ENCODE measurements at regions not wholly inside any gene's neighbourhood (a gene's known extent, or its start where the extent isn't known, plus 50 kb on each side); places are given as distances from the start of the nearest gene placed in this dataset.

DNA sequence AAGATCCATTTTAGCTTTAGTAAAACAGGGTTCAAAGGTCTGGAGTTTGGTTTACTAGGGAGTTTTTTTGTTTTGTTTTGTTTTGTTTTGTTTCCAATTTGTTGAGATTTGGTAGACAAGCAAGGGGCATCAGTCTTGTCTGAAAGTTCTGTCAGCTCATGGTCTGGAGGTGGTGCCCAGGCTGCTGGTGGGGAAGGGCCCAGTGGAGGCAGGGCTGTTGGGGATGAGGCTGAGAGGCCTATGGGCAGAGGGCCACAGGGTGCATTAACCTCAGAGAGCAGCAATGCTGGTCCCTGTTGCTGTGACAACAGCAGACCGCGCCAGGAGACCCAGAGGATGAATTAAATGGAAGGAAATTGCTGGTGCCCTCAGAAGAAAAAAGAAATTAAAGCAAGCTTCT, 174.5 kb downstream of the FGF1 start:
- TF ChIP-seq NFIC (IDR thresholded peaks at IDR 0.05): no peak

GRCh38 chr5:142509026-142509425, 176.9 kb downstream of the FGF1 start:
- no peak for TF ChIP-seq NFIC (IDR thresholded peaks at IDR 0.05)
- no peak for TF ChIP-seq RAD21 (IDR thresholded peaks at IDR 0.05; ENCODE audit: low read depth)
- TF ChIP-seq, protein P1, sequence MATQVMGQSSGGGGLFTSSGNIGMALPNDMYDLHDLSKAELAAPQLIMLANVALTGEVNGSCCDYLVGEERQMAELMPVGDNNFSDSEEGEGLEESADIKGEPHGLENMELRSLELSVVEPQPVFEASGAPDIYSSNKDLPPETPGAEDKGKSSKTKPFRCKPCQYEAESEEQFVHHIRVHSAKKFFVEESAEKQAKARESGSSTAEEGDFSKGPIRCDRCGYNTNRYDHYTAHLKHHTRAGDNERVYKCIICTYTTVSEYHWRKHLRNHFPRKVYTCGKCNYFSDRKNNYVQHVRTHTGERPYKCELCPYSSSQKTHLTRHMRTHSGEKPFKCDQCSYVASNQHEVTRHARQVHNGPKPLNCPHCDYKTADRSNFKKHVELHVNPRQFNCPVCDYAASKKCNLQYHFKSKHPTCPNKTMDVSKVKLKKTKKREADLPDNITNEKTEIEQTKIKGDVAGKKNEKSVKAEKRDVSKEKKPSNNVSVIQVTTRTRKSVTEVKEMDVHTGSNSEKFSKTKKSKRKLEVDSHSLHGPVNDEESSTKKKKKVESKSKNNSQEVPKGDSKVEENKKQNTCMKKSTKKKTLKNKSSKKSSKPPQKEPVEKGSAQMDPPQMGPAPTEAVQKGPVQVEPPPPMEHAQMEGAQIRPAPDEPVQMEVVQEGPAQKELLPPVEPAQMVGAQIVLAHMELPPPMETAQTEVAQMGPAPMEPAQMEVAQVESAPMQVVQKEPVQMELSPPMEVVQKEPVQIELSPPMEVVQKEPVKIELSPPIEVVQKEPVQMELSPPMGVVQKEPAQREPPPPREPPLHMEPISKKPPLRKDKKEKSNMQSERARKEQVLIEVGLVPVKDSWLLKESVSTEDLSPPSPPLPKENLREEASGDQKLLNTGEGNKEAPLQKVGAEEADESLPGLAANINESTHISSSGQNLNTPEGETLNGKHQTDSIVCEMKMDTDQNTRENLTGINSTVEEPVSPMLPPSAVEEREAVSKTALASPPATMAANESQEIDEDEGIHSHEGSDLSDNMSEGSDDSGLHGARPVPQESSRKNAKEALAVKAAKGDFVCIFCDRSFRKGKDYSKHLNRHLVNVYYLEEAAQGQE (IDR thresholded peaks at IDR 0.05; ENCODE audit: low read depth): no peak
- no peak for TF ChIP-seq TEAD4 (IDR thresholded peaks at IDR 0.05)
- no peak for TF ChIP-seq TAF1 (IDR thresholded peaks at IDR 0.05; ENCODE audit: low read depth)
- no peak for TF ChIP-seq CREB1 (IDR thresholded peaks at IDR 0.05; ENCODE audit: low read depth)
- no peak for TF ChIP-seq CEBPB (IDR thresholded peaks at IDR 0.05)
- no peak for TF ChIP-seq USF1 (IDR thresholded peaks at IDR 0.05)
- TF ChIP-seq TCF12 (IDR thresholded peaks at IDR 0.05; ENCODE audit: low read depth): no peak
- no peak for TF ChIP-seq FOXM1 (IDR thresholded peaks at IDR 0.05; ENCODE audit: borderline replicate concordance, low read depth)
- TF ChIP-seq, protein P2, sequence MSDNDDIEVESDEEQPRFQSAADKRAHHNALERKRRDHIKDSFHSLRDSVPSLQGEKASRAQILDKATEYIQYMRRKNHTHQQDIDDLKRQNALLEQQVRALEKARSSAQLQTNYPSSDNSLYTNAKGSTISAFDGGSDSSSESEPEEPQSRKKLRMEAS (IDR thresholded peaks at IDR 0.05): no peak
- TF ChIP-seq YY1 (IDR thresholded peaks at IDR 0.05; ENCODE audit: low read depth): no peak
- TF ChIP-seq EGR1 (IDR thresholded peaks at IDR 0.05): no peak
- no peak for TF ChIP-seq EP300 (IDR thresholded peaks at IDR 0.05; ENCODE audit: borderline replicate concordance)
- TF ChIP-seq ZBTB7A (IDR thresholded peaks at IDR 0.05; ENCODE audit: low read depth): no peak

- TF ChIP-seq ZBTB7A (IDR thresholded peaks at IDR 0.05; ENCODE audit: low read depth) (no peak), NFIC (IDR thresholded peaks at IDR 0.05) (no peak), EGR1 (IDR thresholded peaks at IDR 0.05) (no peak), CEBPB (IDR thresholded peaks at IDR 0.05) (no peak), TAF1 (IDR thresholded peaks at IDR 0.05; ENCODE audit: low read depth) (no peak), EP300 (IDR thresholded peaks at IDR 0.05; ENCODE audit: borderline replicate concordance) (no peak), CREB1 (IDR thresholded peaks at IDR 0.05; ENCODE audit: low read depth) (no peak), YY1 (IDR thresholded peaks at IDR 0.05; ENCODE audit: low read depth) (no peak), RAD21 (IDR thresholded peaks at IDR 0.05; ENCODE audit: low read depth) (no peak), USF1 (IDR thresholded peaks at IDR 0.05) (no peak), TCF12 (IDR thresholded peaks at IDR 0.05; ENCODE audit: low read depth) (no peak), TEAD4 (IDR thresholded peaks at IDR 0.05) (no peak), FOXM1 (IDR thresholded peaks at IDR 0.05; ENCODE audit: borderline replicate concordance, low read depth) (no peak)
- TF ChIP-seq, protein P2 (IDR thresholded peaks at IDR 0.05): no peak
- TF ChIP-seq, protein P1 (IDR thresholded peaks at IDR 0.05; ENCODE audit: low read depth): no peak
Observed at GRCh38 chr5:142508591-142508990, 177.3 kb downstream of the FGF1 start.

DNA sequence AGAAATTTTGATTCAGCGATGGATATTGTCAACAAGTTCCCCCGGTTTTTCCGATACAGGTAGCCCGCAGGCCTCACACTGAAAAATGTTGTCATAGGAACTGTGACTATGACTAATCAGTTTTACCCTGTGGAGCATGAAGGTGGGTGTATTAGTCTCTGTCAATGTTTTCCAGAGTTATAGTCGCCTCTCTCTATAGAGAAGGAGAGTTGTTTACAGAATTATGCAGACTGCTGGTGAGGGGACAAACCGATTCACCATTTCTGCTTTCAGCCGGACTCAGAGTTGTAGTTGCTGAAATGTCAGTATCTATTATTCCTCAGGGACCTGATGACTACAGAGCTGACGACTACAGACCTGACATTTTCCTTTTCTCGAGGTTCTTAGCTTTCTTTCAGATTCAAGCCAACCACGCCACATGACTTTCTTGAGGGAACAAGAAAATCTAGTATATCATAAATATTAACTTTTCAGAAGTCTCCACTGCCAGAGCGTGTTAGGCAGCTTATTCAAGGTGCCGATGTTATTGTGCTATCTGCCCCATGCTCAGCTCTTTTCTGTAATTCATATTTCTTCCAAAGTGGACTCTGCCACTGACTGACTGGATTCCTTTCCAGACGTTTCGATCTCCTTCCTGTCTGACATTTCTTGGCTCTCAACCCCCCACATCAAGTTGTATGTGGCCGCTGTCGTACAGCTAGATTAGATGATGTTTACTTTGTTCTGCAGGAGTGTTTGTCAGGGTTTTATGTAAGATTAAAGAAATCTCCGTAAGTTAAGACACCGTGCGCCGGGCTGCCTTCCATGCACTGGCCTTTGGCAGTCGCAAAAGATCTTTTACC, 178.1 kb downstream of the FGF1 start:
- no peak for TF ChIP-seq ZBTB7A (IDR thresholded peaks at IDR 0.05; ENCODE audit: low read depth)
- TF ChIP-seq EGR1 (IDR thresholded peaks at IDR 0.05): no peak
- TF ChIP-seq TCF12 (IDR thresholded peaks at IDR 0.05; ENCODE audit: low read depth): no peak
- no peak for TF ChIP-seq YY1 (IDR thresholded peaks at IDR 0.05; ENCODE audit: low read depth)

DNA sequence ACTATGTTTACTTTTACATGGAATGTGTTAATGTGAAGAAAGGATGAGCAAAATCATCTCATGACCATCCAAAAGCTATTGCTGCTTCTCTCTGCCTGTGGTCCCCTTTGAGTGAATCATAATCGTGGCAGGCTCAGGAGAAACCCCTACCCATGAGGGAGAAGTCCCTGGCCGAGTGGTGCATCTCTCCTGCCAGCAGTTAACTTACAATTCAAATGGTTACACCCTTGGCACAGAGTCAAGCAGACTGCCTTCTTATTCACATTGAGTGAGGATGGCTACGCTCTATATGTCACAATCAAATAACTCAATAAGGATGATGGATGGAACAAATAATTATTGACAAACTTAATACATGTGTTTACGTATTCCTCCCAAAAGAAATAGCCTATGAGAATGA, 179.1 kb downstream of the FGF1 start:
- no peak for TF ChIP-seq TAF1 (IDR thresholded peaks at IDR 0.05; ENCODE audit: low read depth)
- no peak for TF ChIP-seq EGR1 (IDR thresholded peaks at IDR 0.05)
- no peak for TF ChIP-seq YY1 (IDR thresholded peaks at IDR 0.05; ENCODE audit: low read depth)
- no peak for TF ChIP-seq CREB1 (IDR thresholded peaks at IDR 0.05; ENCODE audit: low read depth)
- TF ChIP-seq ZBTB7A (IDR thresholded peaks at IDR 0.05; ENCODE audit: low read depth): no peak
- TF ChIP-seq USF1 (IDR thresholded peaks at IDR 0.05): no peak
- TF ChIP-seq, protein P2 (IDR thresholded peaks at IDR 0.05): no peak
- TF ChIP-seq TCF12 (IDR thresholded peaks at IDR 0.05; ENCODE audit: low read depth): no peak
- TF ChIP-seq RAD21 (IDR thresholded peaks at IDR 0.05; ENCODE audit: low read depth): no peak
- TF ChIP-seq CEBPB (IDR thresholded peaks at IDR 0.05): no peak
- TF ChIP-seq, protein P1 (IDR thresholded peaks at IDR 0.05; ENCODE audit: low read depth): no peak
- no peak for TF ChIP-seq NFIC (IDR thresholded peaks at IDR 0.05)
- no peak for TF ChIP-seq TEAD4 (IDR thresholded peaks at IDR 0.05)
- no peak for TF ChIP-seq EP300 (IDR thresholded peaks at IDR 0.05; ENCODE audit: borderline replicate concordance)
- no peak for TF ChIP-seq FOXM1 (IDR thresholded peaks at IDR 0.05; ENCODE audit: borderline replicate concordance, low read depth)
